Neural progenitor cell (in vitro differentiated cells): ENCODE measurements at regions not wholly inside any gene's neighbourhood (a gene's known extent, or its start where the extent isn't known, plus 50 kb on each side); places are given as distances from the start of the nearest gene placed in this dataset.

ENCODE experiments used
- CTCF ChIP-seq: fragments of 200-600 bp; sonication (generic); IDR thresholded peaks from 2 replicates; pipeline ENCODE4 v1.5.1; 2017; ENCODE audit warnings: antibody characterized with exemption, mild to moderate bottlenecking
- EZH2 ChIP-seq: fragments of 200-600 bp; sonication (generic); IDR thresholded peaks from 2 replicates; pipeline ENCODE4 v1.6.1; 2017; ENCODE audit warnings: antibody characterized with exemption, mild to moderate bottlenecking, moderate library complexity

- TF ChIP-seq CTCF (no peak), EZH2 (no peak)
Observed at GRCh38 chr19:28583242-28583641, 629.7 kb downstream of the UQCRFS1 start.
